PC-9 (cell line): ENCODE measurements at regions not wholly inside any gene's neighbourhood (a gene's known extent, or its start where the extent isn't known, plus 50 kb on each side); places are given as distances from the start of the nearest gene placed in this dataset.

Experiments used
- BruUV-seq: library from RNA; stranded (reverse); fragments of 400-500 nt; replicated peaks from 2 replicates; lab custom pipeline; 2021; lab: Mats Ljungman, UMichigan
- CTCF ChIA-PET: fragments of 300-600 bp; sonication (Branson Sonifier 250); formaldehyde crosslinking; loops from one replicate; lab custom pipeline; 2022; ENCODE audit warnings: antibody characterized with exemption; lab: Charles Lee
- POLR2A ChIA-PET: fragments of 300-600 bp; sonication (Branson Sonifier 250); formaldehyde crosslinking; loops from one replicate; lab custom pipeline; 2022; ENCODE audit warnings: antibody characterized with exemption; ENCODE audit not compliant: unreplicated experiment; lab: Charles Lee
- DNase-seq, 2 experiments: peaks; one replicate each; pipeline versions ENCODE4 v3.0.0 to v3.0.0-alpha.2; 2015 to 2022; ENCODE audit warnings: mixed read lengths in 1 of 2
- H2AFZ ChIP-seq: fragments of 200-600 bp; sonication (generic); 2 replicates; pipeline ENCODE4 v1.8.1; 2017; ENCODE audit warnings: antibody characterized with exemption
- H3F3A ChIP-seq: fragments of 200-600 bp; sonication (generic); 2 replicates; pipeline ENCODE4 v1.8.1; 2017; ENCODE audit warnings: antibody characterized with exemption, mild to moderate bottlenecking, low read depth; ENCODE audit not compliant: insufficient read depth
- H3K27ac ChIP-seq: fragments of 200-600 bp; sonication (generic); 2 replicates; pipeline ENCODE4 v1.6.1; 2016; ENCODE audit warnings: mixed run types
- H3K27me3 ChIP-seq: fragments of 200-600 bp; sonication (generic); 2 replicates; pipeline ENCODE4 v1.6.1; 2016; ENCODE audit warnings: low read depth, mixed run types; ENCODE audit not compliant: insufficient read depth
- H3K36me3 ChIP-seq: fragments of 200-600 bp; sonication (generic); 2 replicates; pipeline ENCODE4 v1.6.1; 2016; ENCODE audit warnings: low read depth, mixed run types
- H3K4me1 ChIP-seq: fragments of 200-600 bp; sonication (generic); replicated peaks from 2 replicates; pipeline ENCODE4 v1.6.1; 2016; ENCODE audit warnings: mixed run types; ENCODE audit not compliant: insufficient read depth
- H3K4me2 ChIP-seq: fragments of 200-600 bp; sonication (generic); 2 replicates; pipeline ENCODE4 v1.6.1; 2017; ENCODE audit warnings: mixed run types
- H3K4me3 ChIP-seq: fragments of 200-600 bp; sonication (generic); 2 replicates; pipeline ENCODE4 v1.6.1; 2016; ENCODE audit warnings: mixed run types
- H3K79me2 ChIP-seq: fragments of 200-600 bp; sonication (generic); 2 replicates; pipeline ENCODE4 v1.6.1; 2017; ENCODE audit warnings: low read depth, mixed run types
- H3K9me2 ChIP-seq: fragments of 200-600 bp; sonication (generic); 2 replicates; pipeline ENCODE4 v1.8.1; 2017; ENCODE audit warnings: mild to moderate bottlenecking; ENCODE audit not compliant: insufficient read depth
- H3K9me3 ChIP-seq: fragments of 200-600 bp; sonication (generic); 2 replicates; pipeline ENCODE4 v1.8.1; 2016; ENCODE audit warnings: low read depth; ENCODE audit not compliant: insufficient read depth
- H4K20me1 ChIP-seq: fragments of 200-600 bp; sonication (generic); 2 replicates; pipeline ENCODE4 v1.8.1; 2017; ENCODE audit not compliant: insufficient read depth
- CTCF ChIP-seq: fragments of 200-600 bp; sonication (generic); conservative IDR thresholded peaks from 2 replicates; pipeline ENCODE4 v1.6.1; 2017; ENCODE audit warnings: mixed run types, antibody characterized with exemption, mild to moderate bottlenecking, moderate library complexity
- EZH2 ChIP-seq: fragments of 200-600 bp; sonication (generic); IDR thresholded peaks from 2 replicates; pipeline ENCODE4 v1.8.0; 2017; ENCODE audit warnings: antibody characterized with exemption, low read depth
- intact Hi-C: fragments of 100-400 bp; cut with micrococcal nuclease; formaldehyde crosslinking; loops from one replicate; pipeline ENCODE4 v1.10.0; 2022; ENCODE audit not compliant: unreplicated experiment

- no peaks in the 10 kb centered on the region for H3F3A ChIP-seq
- H2AFZ ChIP-seq = no peak overlapping the region
- no peaks in the 10 kb centered on the region for H3K79me2 ChIP-seq
- H4K20me1 ChIP-seq = no peaks in the 10 kb centered on the region
- ChIA-PET CTCF (no interaction called here), POLR2A (no interaction called here)
- DNase-seq = no peak
- no peak overlapping the region for H3K4me2 ChIP-seq
- no peaks in the 10 kb centered on the region for H3K36me3 ChIP-seq
- no peak overlapping the region for H3K4me3 ChIP-seq
- no peaks in the 10 kb centered on the region for H3K9me3 ChIP-seq
- TF ChIP-seq EZH2 (no peak), CTCF (no peak)
- no peak overlapping the region for H3K27ac ChIP-seq
- no peaks in the 10 kb centered on the region for H3K27me3 ChIP-seq
- no peaks in the 10 kb centered on the region for H3K9me2 ChIP-seq
- no TSS peak for BruUV-seq
- intact Hi-C loops = no loop called here
- H3K4me1 ChIP-seq = no peaks in the 10 kb centered on the region
Measured at GRCh38 chr15:94535298-94536048, 304.1 kb downstream of the MCTP2 start.

GRCh38 chr15:94536549-94536948 is 305.2 kb downstream of the MCTP2 start:
- DNase-seq = no peak
- no peaks in the 10 kb centered on the region for H4K20me1 ChIP-seq
- H3K4me3 ChIP-seq = no peak overlapping the region
- intact Hi-C loops = no loop called here
- no peaks in the 10 kb centered on the region; the same call in 1 of the 2 replicates for H3K27me3 ChIP-seq
- H2AFZ ChIP-seq = no peak overlapping the region
- H3K4me2 ChIP-seq = no peak overlapping the region
- H3K9me3 ChIP-seq = no peaks in the 10 kb centered on the region
- no peaks in the 10 kb centered on the region for H3K36me3 ChIP-seq
- H3K9me2 ChIP-seq = no peaks in the 10 kb centered on the region
- BruUV-seq = no TSS peak
- ChIA-PET POLR2A (no interaction called here), CTCF (no interaction called here)
- H3K79me2 ChIP-seq = no peaks in the 10 kb centered on the region
- no peaks in the 10 kb centered on the region for H3K4me1 ChIP-seq
- no peaks in the 10 kb centered on the region for H3F3A ChIP-seq
- TF ChIP-seq EZH2 (no peak), CTCF (no peak)
- H3K27ac ChIP-seq = no peak overlapping the region

- Histone ChIP-seq H3K4me2 (no peak overlapping the region), H3K9me3 (no peaks in the 10 kb centered on the region), H4K20me1 (no peaks in the 10 kb centered on the region), H3K27me3 (no peaks in the 10 kb centered on the region; the same call in 1 of the 2 replicates), H3K4me1 (no peaks in the 10 kb centered on the region), H3K36me3 (no peaks in the 10 kb centered on the region), H2AFZ (no peak overlapping the region), H3K4me3 (no peak overlapping the region), H3K27ac (no peak overlapping the region), H3K79me2 (no peaks in the 10 kb centered on the region), H3F3A (no peaks in the 10 kb centered on the region), H3K9me2 (no peaks in the 10 kb centered on the region)
- POLR2A ChIA-PET = no interaction called here
- no peak for TF ChIP-seq EZH2
- TF ChIP-seq CTCF = no peak
- CTCF ChIA-PET = no interaction called here
- no TSS peak for BruUV-seq
- no peak for DNase-seq
- intact Hi-C loops = no loop called here
Measured at GRCh38 chr15:94538280-94538679, 306.9 kb downstream of the MCTP2 start.
